Erythroblast (primary cell): ENCODE measurements at regions not wholly inside any gene's neighbourhood (a gene's known extent, or its start where the extent isn't known, plus 50 kb on each side); places are given as distances from the start of the nearest gene placed in this dataset.

Experiments
- GATA1 ChIP-seq: IDR thresholded peaks from 2 replicates; pipeline ENCODE4 v1.6.1; 2011; ENCODE audit warnings: low read depth, mild to moderate bottlenecking, control low read depth, low read length, moderate library complexity
- POLR2A ChIP-seq: IDR thresholded peaks from 2 replicates; pipeline ENCODE4 v1.6.1; 2011; ENCODE audit warnings: mild to moderate bottlenecking, low read length

- no peak for TF ChIP-seq POLR2A
- TF ChIP-seq GATA1 = no peak
These were observed 90.7 kb downstream of the RPE65 start for GRCh38 chr1:68359045-68359444.
